Neural cell (in vitro differentiated cells): ENCODE measurements at regions not wholly inside any gene's neighbourhood (a gene's known extent, or its start where the extent isn't known, plus 50 kb on each side); places are given as distances from the start of the nearest gene placed in this dataset.

Experiments used
- H2AFZ ChIP-seq: fragments of 200-600, 300-800 bp; sonication (generic), shearing (Covaris generic); 2 replicates; pipeline ENCODE4 v1.6.0; 2014; ENCODE audit warnings: low read depth, mild to moderate bottlenecking, antibody characterized with exemption, low read length, moderate library complexity
- H3F3A ChIP-seq: fragments of 200-600 bp; shearing (Covaris generic); 2 replicates; pipeline ENCODE4 v1.6.1; 2016; ENCODE audit warnings: mild to moderate bottlenecking, moderate library complexity, mixed read lengths, antibody characterized with exemption, low read length; ENCODE audit not compliant: insufficient read depth, poor library complexity, severe bottlenecking
- H3K27ac ChIP-seq: fragments of 200-600, 300-800 bp; sonication (generic), shearing (Covaris generic); 2 replicates; pipeline ENCODE4 v1.5.1; 2014; ENCODE audit warnings: mild to moderate bottlenecking, low read length, moderate library complexity
- H3K27me3 ChIP-seq: fragments of 300-800, 200-600 bp; sonication (generic), shearing (Covaris generic); 2 replicates; pipeline ENCODE4 v1.6.0; 2014; ENCODE audit warnings: mild to moderate bottlenecking, low read depth, low read length, moderate library complexity; ENCODE audit not compliant: insufficient read depth
- H3K36me3 ChIP-seq: fragments of 300-800, 200-600 bp; sonication (generic), shearing (Covaris generic); 2 replicates; pipeline ENCODE4 v1.5.1; 2014; ENCODE audit warnings: mild to moderate bottlenecking, antibody characterized with exemption, low read length, moderate library complexity; ENCODE audit not compliant: insufficient read depth
- H3K4me2 ChIP-seq: fragments of 300-800, 200-600 bp; sonication (generic), shearing (Covaris generic); 2 replicates; pipeline ENCODE4 v1.6.0; 2014; ENCODE audit warnings: mild to moderate bottlenecking, low read length
- H3K4me3 ChIP-seq: fragments of 300-800, 200-600 bp; sonication (generic), shearing (Covaris generic); 2 replicates; pipeline ENCODE4 v1.5.1; 2014; ENCODE audit warnings: mild to moderate bottlenecking, low read length, moderate library complexity
- H3K79me2 ChIP-seq: fragments of 200-600 bp; shearing (Covaris generic); replicated peaks from 2 replicates; pipeline ENCODE4 v1.6.0; 2014; ENCODE audit warnings: mild to moderate bottlenecking, low read length, moderate library complexity; ENCODE audit not compliant: insufficient read depth
- H3K9ac ChIP-seq: fragments of 300-800, 200-600 bp; sonication (generic), shearing (Covaris generic); 2 replicates; pipeline ENCODE4 v1.6.1; 2016; ENCODE audit warnings: mild to moderate bottlenecking, low read length, mixed read lengths
- H3K9me2 ChIP-seq: fragments of 200-600 bp; shearing (Covaris generic); 2 replicates; pipeline ENCODE4 v1.6.1; 2016; ENCODE audit warnings: mild to moderate bottlenecking, low read length, mixed read lengths; ENCODE audit not compliant: insufficient read depth
- H3K9me3 ChIP-seq: fragments of 200-600, 300-800 bp; sonication (generic), shearing (Covaris generic); 2 replicates; pipeline ENCODE4 v1.6.1; 2016; ENCODE audit warnings: mild to moderate bottlenecking, mixed run types, low read length, moderate library complexity, mixed read lengths
- H4K20me1 ChIP-seq: fragments of 200-600 bp; shearing (Covaris generic); 2 replicates; pipeline ENCODE4 v1.6.1; 2016; ENCODE audit warnings: mild to moderate bottlenecking, mixed run types; ENCODE audit not compliant: insufficient read depth
- CTCF ChIP-seq: fragments of 450-650 bp; IDR thresholded peaks from 2 replicates; pipeline ENCODE4 v1.5.1; 2014; ENCODE audit warnings: antibody characterized with exemption, mild to moderate bottlenecking, moderate library complexity; ENCODE audit not compliant: poor library complexity, severe bottlenecking
- EP300 ChIP-seq: fragments of 450-650 bp; conservative IDR thresholded peaks from 2 replicates; pipeline ENCODE4 v1.6.1; 2014; ENCODE audit warnings: antibody characterized with exemption, mild to moderate bottlenecking, moderate library complexity; ENCODE audit not compliant: poor library complexity, severe bottlenecking
- EZH2 ChIP-seq: fragments of 200-600, 300-800 bp; shearing (Covaris generic), sonication (generic); IDR thresholded peaks from 2 replicates; pipeline ENCODE4 v1.6.1; 2014; ENCODE audit warnings: antibody characterized with exemption, low read length, borderline replicate concordance, mild to moderate bottlenecking; ENCODE audit not compliant: insufficient read depth, poor library complexity, severe bottlenecking
- MXI1 ChIP-seq: fragments of 450-650 bp; conservative IDR thresholded peaks from 2 replicates; pipeline ENCODE4 v1.6.1; 2014; ENCODE audit warnings: antibody characterized with exemption, mild to moderate bottlenecking; ENCODE audit not compliant: poor library complexity, severe bottlenecking
- POLR2AphosphoS5 ChIP-seq: IDR thresholded peaks from 2 replicates; pipeline ENCODE4 v1.6.1; 2012
- RAD21 ChIP-seq: fragments of 450-650 bp; conservative IDR thresholded peaks from 2 replicates; pipeline ENCODE4 v1.6.1; 2014; ENCODE audit warnings: antibody characterized with exemption, mild to moderate bottlenecking, moderate library complexity
- SMC3 ChIP-seq: fragments of 450-650 bp; conservative IDR thresholded peaks from 2 replicates; pipeline ENCODE4 v1.6.1; 2014; ENCODE audit warnings: antibody characterized with exemption, mild to moderate bottlenecking, moderate library complexity; ENCODE audit not compliant: poor library complexity
- TAF1 ChIP-seq: IDR thresholded peaks from 2 replicates; pipeline ENCODE4 v1.6.1; 2012; ENCODE audit warnings: low read depth
- TF ChIP-seq, protein P1 (sequence below): IDR thresholded peaks from 2 replicates; pipeline ENCODE4 v1.6.1; 2012; ENCODE audit warnings: borderline replicate concordance

DNA sequence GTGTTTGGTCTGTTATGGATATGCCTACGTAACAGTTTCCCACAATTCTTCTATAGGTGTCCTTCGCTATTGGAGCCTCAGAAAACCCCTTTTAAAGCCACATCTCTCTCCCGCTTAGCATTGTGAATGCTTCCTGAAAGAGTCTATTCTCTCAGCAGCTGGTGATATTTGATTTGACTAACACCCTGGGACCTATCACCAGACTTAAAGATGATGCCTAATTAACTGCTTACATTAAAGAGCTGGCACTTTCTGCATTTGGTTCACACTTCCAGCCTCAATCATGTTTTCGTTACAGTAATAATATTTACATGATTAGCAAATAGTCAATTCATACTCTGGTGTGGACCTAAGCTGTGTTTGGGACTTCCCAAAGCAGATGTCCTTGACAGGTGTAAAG lies 90.1 kb upstream of the VLDLR start:
- Histone ChIP-seq H3K9ac (no peak overlapping the region), H3K4me3 (no peak overlapping the region), H4K20me1 (no peaks in the 10 kb centered on the region), H3K27me3 (no peaks in the 10 kb centered on the region), H3K9me2 (no peaks in the 10 kb centered on the region), H3K9me3 (no peaks in the 10 kb centered on the region), H3K79me2 (no peaks in the 10 kb centered on the region), H3K4me2 (no peak overlapping the region), H2AFZ (no peak overlapping the region), H3F3A (no peaks in the 10 kb centered on the region), H3K36me3 (no peaks in the 10 kb centered on the region), H3K27ac (no peak overlapping the region)
- no peak for TF ChIP-seq EZH2
- no peak for TF ChIP-seq MXI1
- no peak for TF ChIP-seq SMC3
- no peak for TF ChIP-seq EP300
- TF ChIP-seq RAD21, result no peak
- TF ChIP-seq TAF1, result no peak
- TF ChIP-seq POLR2AphosphoS5, result no peak
- TF ChIP-seq, protein P1, sequence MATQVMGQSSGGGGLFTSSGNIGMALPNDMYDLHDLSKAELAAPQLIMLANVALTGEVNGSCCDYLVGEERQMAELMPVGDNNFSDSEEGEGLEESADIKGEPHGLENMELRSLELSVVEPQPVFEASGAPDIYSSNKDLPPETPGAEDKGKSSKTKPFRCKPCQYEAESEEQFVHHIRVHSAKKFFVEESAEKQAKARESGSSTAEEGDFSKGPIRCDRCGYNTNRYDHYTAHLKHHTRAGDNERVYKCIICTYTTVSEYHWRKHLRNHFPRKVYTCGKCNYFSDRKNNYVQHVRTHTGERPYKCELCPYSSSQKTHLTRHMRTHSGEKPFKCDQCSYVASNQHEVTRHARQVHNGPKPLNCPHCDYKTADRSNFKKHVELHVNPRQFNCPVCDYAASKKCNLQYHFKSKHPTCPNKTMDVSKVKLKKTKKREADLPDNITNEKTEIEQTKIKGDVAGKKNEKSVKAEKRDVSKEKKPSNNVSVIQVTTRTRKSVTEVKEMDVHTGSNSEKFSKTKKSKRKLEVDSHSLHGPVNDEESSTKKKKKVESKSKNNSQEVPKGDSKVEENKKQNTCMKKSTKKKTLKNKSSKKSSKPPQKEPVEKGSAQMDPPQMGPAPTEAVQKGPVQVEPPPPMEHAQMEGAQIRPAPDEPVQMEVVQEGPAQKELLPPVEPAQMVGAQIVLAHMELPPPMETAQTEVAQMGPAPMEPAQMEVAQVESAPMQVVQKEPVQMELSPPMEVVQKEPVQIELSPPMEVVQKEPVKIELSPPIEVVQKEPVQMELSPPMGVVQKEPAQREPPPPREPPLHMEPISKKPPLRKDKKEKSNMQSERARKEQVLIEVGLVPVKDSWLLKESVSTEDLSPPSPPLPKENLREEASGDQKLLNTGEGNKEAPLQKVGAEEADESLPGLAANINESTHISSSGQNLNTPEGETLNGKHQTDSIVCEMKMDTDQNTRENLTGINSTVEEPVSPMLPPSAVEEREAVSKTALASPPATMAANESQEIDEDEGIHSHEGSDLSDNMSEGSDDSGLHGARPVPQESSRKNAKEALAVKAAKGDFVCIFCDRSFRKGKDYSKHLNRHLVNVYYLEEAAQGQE, result no peak
- no peak for TF ChIP-seq CTCF

DNA sequence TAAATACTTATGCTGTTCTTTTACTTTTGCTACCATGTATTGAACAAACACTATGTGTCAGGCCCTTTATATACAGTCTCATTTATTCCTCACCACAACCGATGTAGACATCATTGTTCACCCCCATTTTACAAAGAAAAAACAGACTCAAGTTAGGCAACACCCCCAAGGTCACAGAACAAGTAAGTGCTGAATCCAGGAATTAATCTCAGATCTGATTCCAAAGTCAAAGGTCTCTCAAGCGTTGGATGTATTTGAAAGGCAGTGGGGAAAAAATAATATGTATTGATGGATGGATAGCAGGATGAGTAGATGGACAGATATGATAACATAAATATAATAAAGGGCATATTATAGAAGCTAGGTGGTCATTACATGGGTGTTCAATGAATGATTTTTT lies 85.1 kb upstream of the VLDLR start:
- no peaks in the 10 kb centered on the region for H4K20me1 ChIP-seq
- no peaks in the 10 kb centered on the region for H3K27me3 ChIP-seq
- H3K9ac ChIP-seq, result no peak overlapping the region
- no peak overlapping the region for H3K27ac ChIP-seq
- H3K36me3 ChIP-seq, result no peaks in the 10 kb centered on the region
- H3K4me2 ChIP-seq, result no peak overlapping the region
- H3K9me3 ChIP-seq, result no peaks in the 10 kb centered on the region
- H3K79me2 ChIP-seq, result no peaks in the 10 kb centered on the region
- H3F3A ChIP-seq, result no peaks in the 10 kb centered on the region
- H3K4me3 ChIP-seq, result no peak overlapping the region
- no peak for TF ChIP-seq TAF1
- no peak for TF ChIP-seq EP300
- no peaks in the 10 kb centered on the region for H3K9me2 ChIP-seq
- no peak overlapping the region for H2AFZ ChIP-seq
